ENCODE measurements at regions not wholly inside any gene's neighbourhood (a gene's known extent, or its start where the extent isn't known, plus 50 kb on each side); places are given as distances from the start of the nearest gene placed in this dataset.

DNA sequence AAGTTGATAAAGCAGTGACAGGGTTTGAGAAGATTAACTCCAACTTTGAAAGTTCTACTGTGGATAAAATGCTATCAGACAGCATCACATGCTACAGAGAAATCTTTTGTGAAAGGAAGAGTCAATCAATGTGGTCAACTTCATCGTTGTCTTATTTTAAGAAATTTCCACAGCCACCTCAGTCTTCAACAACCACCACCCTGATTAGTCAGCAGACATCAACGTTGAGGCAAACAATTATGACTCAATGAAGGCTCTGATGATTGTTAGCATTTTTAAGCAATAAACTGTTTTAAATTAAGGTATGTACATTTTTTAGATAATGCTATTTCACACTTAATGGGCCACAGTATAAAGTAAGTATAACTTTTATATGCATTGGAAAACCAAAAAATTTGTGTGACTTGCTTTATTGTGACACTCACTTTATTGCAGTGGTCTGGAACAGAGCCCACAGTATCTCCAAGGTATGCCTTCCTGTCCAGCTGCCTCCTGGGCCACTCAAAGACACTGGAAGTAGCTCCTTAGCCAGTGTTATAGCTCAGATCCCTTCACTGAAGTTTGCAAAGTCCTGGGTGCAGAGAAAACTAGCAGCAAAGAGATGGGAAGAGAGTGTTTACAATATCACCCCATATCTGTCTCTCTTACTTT, 293.1 kb downstream of the ARHGAP12 start:
- Histone ChIP-seq H3K4me2 (no peak overlapping the region), H3K27me3 (ENCODE audit: insufficient read depth) (no peaks in the 10 kb centered on the region), H3F3A (replicated peaks; ENCODE audit: low read depth) (no peaks in the 10 kb centered on the region), H3K4me3 (no peak overlapping the region), H3K36me3 (ENCODE audit: insufficient read depth) (no peaks in the 10 kb centered on the region), H3K27ac (ENCODE audit: low read depth) (no peak overlapping the region), H4K20me1 (replicated peaks; ENCODE audit: insufficient read depth) (no peaks in the 10 kb centered on the region), H2AFZ (no peak overlapping the region), H3K4me1 (ENCODE audit: insufficient read depth) (no peaks in the 10 kb centered on the region), H3K79me2 (replicated peaks; ENCODE audit: insufficient read depth) (no peaks in the 10 kb centered on the region), H3K9me2 (ENCODE audit: insufficient read depth) (no peaks in the 10 kb centered on the region; the same call in none of the 2 replicates)
- no peak overlapping the region for H3K4me3 Mint-ChIP-seq
- peaks cover 31% of the 10 kb centered on the region for H3K9me3 Mint-ChIP-seq
- no peaks in the 10 kb centered on the region for H3K4me1 Mint-ChIP-seq
- H3K36me3 Mint-ChIP-seq (ENCODE audit: low read depth), result peaks cover 9% of the 10 kb centered on the region
- no peak overlapping the region for H3K27ac Mint-ChIP-seq
- DNase-seq (ENCODE audit: low spot score), result no peak
- TF ChIP-seq, protein P1, sequence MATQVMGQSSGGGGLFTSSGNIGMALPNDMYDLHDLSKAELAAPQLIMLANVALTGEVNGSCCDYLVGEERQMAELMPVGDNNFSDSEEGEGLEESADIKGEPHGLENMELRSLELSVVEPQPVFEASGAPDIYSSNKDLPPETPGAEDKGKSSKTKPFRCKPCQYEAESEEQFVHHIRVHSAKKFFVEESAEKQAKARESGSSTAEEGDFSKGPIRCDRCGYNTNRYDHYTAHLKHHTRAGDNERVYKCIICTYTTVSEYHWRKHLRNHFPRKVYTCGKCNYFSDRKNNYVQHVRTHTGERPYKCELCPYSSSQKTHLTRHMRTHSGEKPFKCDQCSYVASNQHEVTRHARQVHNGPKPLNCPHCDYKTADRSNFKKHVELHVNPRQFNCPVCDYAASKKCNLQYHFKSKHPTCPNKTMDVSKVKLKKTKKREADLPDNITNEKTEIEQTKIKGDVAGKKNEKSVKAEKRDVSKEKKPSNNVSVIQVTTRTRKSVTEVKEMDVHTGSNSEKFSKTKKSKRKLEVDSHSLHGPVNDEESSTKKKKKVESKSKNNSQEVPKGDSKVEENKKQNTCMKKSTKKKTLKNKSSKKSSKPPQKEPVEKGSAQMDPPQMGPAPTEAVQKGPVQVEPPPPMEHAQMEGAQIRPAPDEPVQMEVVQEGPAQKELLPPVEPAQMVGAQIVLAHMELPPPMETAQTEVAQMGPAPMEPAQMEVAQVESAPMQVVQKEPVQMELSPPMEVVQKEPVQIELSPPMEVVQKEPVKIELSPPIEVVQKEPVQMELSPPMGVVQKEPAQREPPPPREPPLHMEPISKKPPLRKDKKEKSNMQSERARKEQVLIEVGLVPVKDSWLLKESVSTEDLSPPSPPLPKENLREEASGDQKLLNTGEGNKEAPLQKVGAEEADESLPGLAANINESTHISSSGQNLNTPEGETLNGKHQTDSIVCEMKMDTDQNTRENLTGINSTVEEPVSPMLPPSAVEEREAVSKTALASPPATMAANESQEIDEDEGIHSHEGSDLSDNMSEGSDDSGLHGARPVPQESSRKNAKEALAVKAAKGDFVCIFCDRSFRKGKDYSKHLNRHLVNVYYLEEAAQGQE (IDR thresholded peaks at IDR 0.05; ENCODE audit: unreplicated experiment), result no peak
- no peak for TF ChIP-seq EZH2phosphoT487 (IDR thresholded peaks at IDR 0.05; ENCODE audit: unreplicated experiment)
- TF ChIP-seq ETS1 (IDR thresholded peaks at IDR 0.05), result no peak
- TF ChIP-seq EZH2 (IDR thresholded peaks at IDR 0.05; ENCODE audit: low read depth, unreplicated experiment), result no peak
- TF ChIP-seq POLR2AphosphoS5 (IDR thresholded peaks at IDR 0.05; ENCODE audit: low read depth), result no peak
- TF ChIP-seq STAT1 (IDR thresholded peaks at IDR 0.05; ENCODE audit: unreplicated experiment), result no peak
- TF ChIP-seq CTCF (conservative IDR thresholded peaks at IDR 0.05; ENCODE audit: low read depth in 2 of 2), result no peak
- no peak for ATAC-seq
- H3K27me3 Mint-ChIP-seq (ENCODE audit: insufficient read depth, low read depth, poor library complexity), result no peaks in the 10 kb centered on the region

DNA sequence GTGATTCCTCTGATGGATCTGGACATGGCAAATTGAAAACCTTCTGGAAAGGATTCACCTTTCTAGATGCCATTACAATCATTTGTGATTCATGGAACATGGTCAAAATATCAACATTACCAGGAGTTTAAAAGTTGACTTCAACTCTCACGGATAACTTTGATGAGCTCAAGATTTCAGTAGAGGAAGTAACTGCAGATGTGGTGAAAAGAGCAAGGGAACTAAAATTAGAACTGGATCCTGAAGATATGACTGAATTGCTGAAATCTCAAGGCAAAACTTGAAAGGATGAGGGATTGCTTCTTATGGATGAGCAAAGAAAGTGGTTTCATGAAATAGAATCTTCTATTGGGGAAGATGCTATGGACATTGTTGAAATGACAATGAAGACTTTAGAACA, 293.6 kb downstream of the ARHGAP12 start:
- Histone ChIP-seq H3K4me3 (no peak overlapping the region), H4K20me1 (replicated peaks; ENCODE audit: insufficient read depth) (no peaks in the 10 kb centered on the region), H2AFZ (no peak overlapping the region), H3F3A (replicated peaks; ENCODE audit: low read depth) (no peaks in the 10 kb centered on the region), H3K79me2 (replicated peaks; ENCODE audit: insufficient read depth) (no peaks in the 10 kb centered on the region), H3K9me2 (ENCODE audit: insufficient read depth) (no peaks in the 10 kb centered on the region; the same call in 1 of the 2 replicates), H3K4me2 (no peak overlapping the region), H3K36me3 (ENCODE audit: insufficient read depth) (no peaks in the 10 kb centered on the region), H3K27me3 (ENCODE audit: insufficient read depth) (no peaks in the 10 kb centered on the region), H3K27ac (ENCODE audit: low read depth) (no peak overlapping the region), H3K4me1 (ENCODE audit: insufficient read depth) (no peaks in the 10 kb centered on the region)
- Mint-ChIP-seq H3K4me1 (no peaks in the 10 kb centered on the region), H3K27ac (no peak overlapping the region), H3K9me3 (peaks cover 31% of the 10 kb centered on the region), H3K27me3 (ENCODE audit: insufficient read depth, low read depth, poor library complexity) (no peaks in the 10 kb centered on the region), H3K36me3 (ENCODE audit: low read depth) (peaks cover 9% of the 10 kb centered on the region), H3K4me3 (no peak overlapping the region)
- ATAC-seq (no peak), DNase-seq (ENCODE audit: low spot score) (no peak)
- TF ChIP-seq CREB1 (CRISPR knock-in tag; IDR thresholded peaks at IDR 0.05; ENCODE audit: low read depth) (no peak), NANOG (IDR thresholded peaks at IDR 0.05; ENCODE audit: borderline replicate concordance) (no peak), JUNB (IDR thresholded peaks at IDR 0.05; ENCODE audit: unreplicated experiment) (no peak)
- TF ChIP-seq, protein P1 (IDR thresholded peaks at IDR 0.05; ENCODE audit: unreplicated experiment), result no peak

Data from GM23338 (cell line).